GM12892 (cell line): ENCODE measurements at regions not wholly inside any gene's neighbourhood (a gene's known extent, or its start where the extent isn't known, plus 50 kb on each side); places are given as distances from the start of the nearest gene placed in this dataset.

Experiments used
- POLR2A ChIP-seq: IDR thresholded peaks from 2 replicates; pipeline ENCODE4 v1.6.1; 2011; ENCODE audit warnings: low read depth, low read length, control low read depth
- TAF1 ChIP-seq: IDR thresholded peaks from 2 replicates; pipeline ENCODE4 v1.6.1; 2011; ENCODE audit warnings: low read depth, mild to moderate bottlenecking, control low read depth, low read length, borderline replicate concordance

- no peak for TF ChIP-seq POLR2A
- no peak for TF ChIP-seq TAF1
Measured at GRCh38 chr6:56753811-56754210, 111.1 kb upstream of the DST start.
